Endothelial cell of umbilical vein (primary cell): ENCODE measurements at regions not wholly inside any gene's neighbourhood (a gene's known extent, or its start where the extent isn't known, plus 50 kb on each side); places are given as distances from the start of the nearest gene placed in this dataset.

Experiments
- BruUV-seq: library from RNA; stranded (reverse); fragments of 400-500 nt; replicated peaks from 2 replicates; lab custom pipeline; 2021; lab: Mats Ljungman, UMichigan
- CTCF ChIA-PET: fragments of 300-600, 350-600 bp; sonication (Branson Sonifier 250); formaldehyde crosslinking; loops from one replicate; lab custom pipeline; 2021; ENCODE audit warnings: antibody characterized with exemption, inconsistent platforms; lab: Charles Lee
- POLR2A ChIA-PET: fragments of 300-600, 350-600 bp; sonication (Branson Sonifier 250); formaldehyde crosslinking; loops from one replicate; lab custom pipeline; 2021; ENCODE audit warnings: antibody characterized with exemption, inconsistent platforms; lab: Charles Lee
- DNase-seq: peaks from one replicate; pipeline ENCODE4 v3.0.0-alpha.2; 2011; ENCODE audit warnings: low read depth, low spot score
- FAIRE-seq: peaks from 2 replicates; lab custom pipeline; 2011; peaks lifted over from hg19 to GRCh38; lab: Jason Lieb, UNC
- H2AFZ ChIP-seq: 2 replicates; pipeline ENCODE4 v1.6.0; 2012; ENCODE audit warnings: low read depth, low read length, control low read depth, inconsistent platforms
- H3K27ac ChIP-seq: 2 replicates; pipeline ENCODE4 v1.5.1; 2011; ENCODE audit warnings: low read depth, mild to moderate bottlenecking, control low read depth, low read length, moderate library complexity; ENCODE audit not compliant: insufficient read depth
- H3K27me3 ChIP-seq, 2 experiments: 2 replicates each; pipeline versions ENCODE4 v1.6.0 to v1.6.1; 2011; ENCODE audit warnings: low read length in 2 of 2, mixed read lengths in 1 of 2; ENCODE audit not compliant: control insufficient read depth in 2 of 2, insufficient read depth in 2 of 2
- H3K36me3 ChIP-seq, 2 experiments: 2 replicates in 1 of 2; 3 replicates in 1 of 2; pipeline ENCODE4 v1.5.1; 2011; ENCODE audit warnings: low read length in 2 of 2, mild to moderate bottlenecking in 1 of 2, moderate library complexity in 1 of 2; ENCODE audit not compliant: control insufficient read depth in 2 of 2, insufficient read depth in 2 of 2; ENCODE audit errors: extremely low read depth in 1 of 2
- H3K4me1 ChIP-seq: 3 replicates; pipeline ENCODE4 v1.5.1; 2011; ENCODE audit warnings: mild to moderate bottlenecking, low read length; ENCODE audit not compliant: control insufficient read depth, insufficient read depth; ENCODE audit errors: extremely low read depth
- H3K4me2 ChIP-seq: 2 replicates; pipeline ENCODE4 v1.6.1; 2011; ENCODE audit warnings: low read length, control low read depth, mixed read lengths; ENCODE audit not compliant: insufficient read depth
- H3K4me3 ChIP-seq, 3 experiments: fragments of 200-600 bp in 1 of 3; sonication (generic), shearing (Covaris generic) in 1 of 3; replicated peaks in 1 of 3; 2 replicates each; pipeline ENCODE4 v1.5.1; 2011 to 2016; ENCODE audit warnings: control low read depth in 3 of 3, low read length in 3 of 3, mild to moderate bottlenecking in 2 of 3, inconsistent platforms in 1 of 3, low read depth in 1 of 3, moderate library complexity in 1 of 3; ENCODE audit not compliant: insufficient read depth in 1 of 3
- H3K79me2 ChIP-seq: 2 replicates; pipeline ENCODE4 v1.6.0; 2012; ENCODE audit warnings: low read length, inconsistent platforms; ENCODE audit not compliant: control insufficient read depth, insufficient read depth
- H3K9ac ChIP-seq: replicated peaks from 2 replicates; pipeline ENCODE3; 2011; ENCODE audit warnings: low read length, control low read depth; ENCODE audit not compliant: insufficient read depth; ENCODE audit errors: extremely low read depth
- H3K9me1 ChIP-seq: replicated peaks from 3 replicates; pipeline ENCODE4 v1.6.0; 2011; ENCODE audit warnings: mild to moderate bottlenecking, low read length; ENCODE audit not compliant: control insufficient read depth, insufficient read depth; ENCODE audit errors: extremely low read depth
- H3K9me3 ChIP-seq: replicated peaks from 2 replicates; pipeline ENCODE4 v1.5.1; 2012; ENCODE audit warnings: low read length, inconsistent platforms; ENCODE audit not compliant: control insufficient read depth, insufficient read depth
- H4K20me1 ChIP-seq: replicated peaks from 2 replicates; pipeline ENCODE3; 2011; ENCODE audit warnings: mild to moderate bottlenecking, low read length; ENCODE audit not compliant: control insufficient read depth, insufficient read depth; ENCODE audit errors: extremely low read depth
- CTCF ChIP-seq, 2 donors: IDR thresholded peaks; 1 replicate in 1 of 2; 2 replicates in 1 of 2; pipeline ENCODE4 v1.5.1; 2011; ENCODE audit warnings: low read length in 2 of 2, mild to moderate bottlenecking in 2 of 2, moderate library complexity in 2 of 2, control low read depth in 1 of 2, inconsistent platforms in 1 of 2, low read depth in 1 of 2; ENCODE audit not compliant: insufficient read depth in 1 of 2; ENCODE audit errors: extremely low read depth in 1 of 2
- EZH2 ChIP-seq: IDR thresholded peaks from 2 replicates; pipeline ENCODE4 v1.6.1; 2012; ENCODE audit warnings: borderline replicate concordance, low read depth, mild to moderate bottlenecking, moderate library complexity, low read length, inconsistent platforms; ENCODE audit not compliant: severe bottlenecking
- FOS ChIP-seq: IDR thresholded peaks from 2 replicates; pipeline ENCODE4 v1.6.1; 2011; ENCODE audit warnings: mild to moderate bottlenecking, low read length, moderate library complexity, borderline replicate concordance; ENCODE audit not compliant: insufficient read depth
- GATA2 ChIP-seq: IDR thresholded peaks from 2 replicates; pipeline ENCODE4 v1.7.0; 2011; ENCODE audit warnings: low read depth, mild to moderate bottlenecking, moderate library complexity, mixed read lengths, low read length; ENCODE audit not compliant: insufficient read length, insufficient read depth
- JUN ChIP-seq: IDR thresholded peaks from 2 replicates; pipeline ENCODE4 v1.6.1; 2011; ENCODE audit warnings: borderline replicate concordance, low read depth; ENCODE audit not compliant: insufficient read length, insufficient read depth
- MAX ChIP-seq: IDR thresholded peaks from 2 replicates; pipeline ENCODE4 v1.6.1; 2011; ENCODE audit not compliant: insufficient read depth, insufficient read length
- MYC ChIP-seq: IDR thresholded peaks from one replicate; pipeline ENCODE4 v1.6.1; 2011; ENCODE audit warnings: mild to moderate bottlenecking, low read depth, low read length
- POLR2A ChIP-seq: IDR thresholded peaks from 2 replicates; pipeline ENCODE4 v1.6.1; 2012; ENCODE audit warnings: low read depth, mild to moderate bottlenecking, control low read depth, low read length
- POLR2AphosphoS5 ChIP-seq: IDR thresholded peaks from 2 replicates; pipeline ENCODE4 v1.6.1; 2012; ENCODE audit warnings: low read depth, mild to moderate bottlenecking, control low read depth, low read length, moderate library complexity; ENCODE audit not compliant: insufficient read depth
- dilution Hi-C: fragments of 300-500 bp; cut with MboI; formaldehyde crosslinking; loops from one replicate; pipeline ENCODE4 v1.15.0; 2019; ENCODE audit warnings: low sequenced_read_pairs; ENCODE audit not compliant: extremely low pct_ligation_motif_present
- intact Hi-C: fragments of 100-400 bp; cut with micrococcal nuclease; formaldehyde crosslinking; loops from one replicate; pipeline ENCODE4 v1.10.0; 2022

GRCh38 chr20:48154040-48154765 is 368.9 kb upstream of the SULF2 start:
- FAIRE-seq: no peak
- dilution Hi-C loops: no loop called here
- Histone ChIP-seq H3K36me3 (no peaks in the 10 kb centered on the region), H3K27me3 (no peaks in the 10 kb centered on the region), H3K9me1 (no peaks in the 10 kb centered on the region), H3K27ac (no peak overlapping the region), H3K4me2 (no peak overlapping the region), H4K20me1 (no peaks in the 10 kb centered on the region), H3K9me3 (no peaks in the 10 kb centered on the region), H2AFZ (no peak overlapping the region), H3K4me1 (no peaks in the 10 kb centered on the region), H3K4me3 (no peak overlapping the region), H3K9ac (no peak overlapping the region), H3K79me2 (no peaks in the 10 kb centered on the region)
- BruUV-seq: no TSS peak
- TF ChIP-seq JUN: no peak
- TF ChIP-seq POLR2A: no peak
- no peak for TF ChIP-seq POLR2AphosphoS5
- no peak for TF ChIP-seq MYC
- TF ChIP-seq GATA2: no peak
- no peak for TF ChIP-seq MAX
- no peak for TF ChIP-seq CTCF (IDR thresholded peaks at IDR 0.05; ENCODE audit: extremely low read depth in 1 of 2, insufficient read depth in 1 of 2, low read depth in 1 of 2, low read length in 2 of 2)
- TF ChIP-seq FOS: no peak
- TF ChIP-seq EZH2: no peak
- ChIA-PET POLR2A (no interaction called here), CTCF (no interaction called here)
- no peak for DNase-seq
- intact Hi-C loops: no loop called here
